Duodenal mucosa (tissue), 2 donors: ENCODE measurements at regions not wholly inside any gene's neighbourhood (a gene's known extent, or its start where the extent isn't known, plus 50 kb on each side); places are given as distances from the start of the nearest gene placed in this dataset.

ENCODE experiments used
- H3K27ac ChIP-seq: one replicate; pipeline ENCODE4 v1.7.0; 2013; ENCODE audit warnings: low read depth, low read length
- H3K27me3 ChIP-seq, 2 donors: one replicate each; pipeline ENCODE4 v1.7.0; 2013; ENCODE audit warnings: low read length in 2 of 2, control low read depth in 1 of 2; ENCODE audit not compliant: insufficient read depth in 2 of 2, control insufficient read depth in 1 of 2
- H3K36me3 ChIP-seq, 2 donors: one replicate each; pipeline ENCODE4 v1.7.0; 2013; ENCODE audit warnings: low read length in 2 of 2, control low read depth in 1 of 2; ENCODE audit not compliant: insufficient read depth in 2 of 2, control insufficient read depth in 1 of 2
- H3K4me1 ChIP-seq, 2 donors: one replicate each; pipeline ENCODE4 v1.7.0; 2013; ENCODE audit warnings: low read length in 2 of 2, control low read depth in 1 of 2; ENCODE audit not compliant: insufficient read depth in 2 of 2, control insufficient read depth in 1 of 2
- H3K4me3 ChIP-seq, 2 donors: one replicate each; pipeline ENCODE4 v1.7.0; 2013; ENCODE audit warnings: low read length in 2 of 2, low read depth in 1 of 2
- H3K9ac ChIP-seq, 2 donors: one replicate each; pipeline ENCODE4 v1.7.0; 2013; ENCODE audit warnings: low read length in 2 of 2, low read depth in 1 of 2
- H3K9me3 ChIP-seq, 2 donors: one replicate each; pipeline ENCODE4 v1.7.0; 2013; ENCODE audit warnings: low read length in 2 of 2, control low read depth in 1 of 2; ENCODE audit not compliant: control insufficient read depth in 1 of 2

- Histone ChIP-seq H3K4me1 (no peaks in the 10 kb centered on the region), H3K27ac (no peak overlapping the region), H3K9me3 (no peaks in the 10 kb centered on the region), H3K9ac (no peak overlapping the region), H3K4me3 (no peak overlapping the region), H3K27me3 (no peaks in the 10 kb centered on the region), H3K36me3 (no peaks in the 10 kb centered on the region)
Observed at GRCh38 chr16:87132361-87133014, 184.7 kb downstream of the C16orf95 start.

- no peaks in the 10 kb centered on the region for H3K27me3 ChIP-seq
- H3K36me3 ChIP-seq, result no peaks in the 10 kb centered on the region
- no peak overlapping the region for H3K27ac ChIP-seq
- no peak overlapping the region for H3K9ac ChIP-seq
- no peaks in the 10 kb centered on the region for H3K9me3 ChIP-seq
- H3K4me1 ChIP-seq, result no peaks in the 10 kb centered on the region
- H3K4me3 ChIP-seq, result no peak overlapping the region
Observed at GRCh38 chr16:87133112-87133850, 183.9 kb downstream of the C16orf95 start.

DNA sequence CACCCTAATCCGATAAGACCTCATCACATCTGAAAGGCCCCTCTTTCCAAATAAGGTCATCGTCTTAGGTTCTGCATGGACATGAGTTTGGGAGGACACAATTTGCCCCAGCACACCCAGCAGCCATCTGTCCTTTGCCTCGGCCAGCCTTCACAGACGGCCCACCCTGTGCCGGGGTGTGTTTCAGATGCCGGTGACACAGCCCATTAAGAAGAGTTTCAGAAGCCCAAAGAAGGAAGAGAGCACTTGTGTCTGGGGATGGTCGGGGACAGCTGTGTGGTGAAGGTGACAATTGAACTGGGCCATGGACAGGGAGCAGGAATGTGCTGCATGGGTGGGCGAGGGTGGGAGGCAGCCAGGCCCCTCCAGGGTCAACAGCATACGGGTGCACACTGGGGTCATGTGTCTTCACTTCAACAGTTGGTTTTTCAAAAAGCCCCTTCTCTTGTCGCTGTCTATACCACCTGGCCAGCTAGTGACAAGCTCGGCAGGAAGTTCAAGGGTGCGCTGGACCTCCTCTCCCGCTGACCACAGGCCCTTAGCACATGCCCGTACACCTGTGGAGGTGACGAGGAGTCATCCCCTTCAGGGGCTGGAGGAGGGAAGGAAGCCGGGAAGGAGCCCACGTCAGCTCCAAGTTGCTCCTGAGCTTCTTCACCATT lies 183.1 kb downstream of the C16orf95 start:
- Histone ChIP-seq H3K27me3 (no peaks in the 10 kb centered on the region), H3K9me3 (no peaks in the 10 kb centered on the region), H3K9ac (no peak overlapping the region), H3K4me1 (no peaks in the 10 kb centered on the region), H3K36me3 (no peaks in the 10 kb centered on the region), H3K4me3 (no peak overlapping the region), H3K27ac (no peak overlapping the region)

GRCh38 chr16:87134628-87134995 lies 182.6 kb downstream of the C16orf95 start:
- Histone ChIP-seq H3K9ac (no peak overlapping the region), H3K27ac (no peak overlapping the region), H3K4me3 (no peak overlapping the region), H3K27me3 (no peaks in the 10 kb centered on the region), H3K4me1 (no peaks in the 10 kb centered on the region), H3K9me3 (no peaks in the 10 kb centered on the region), H3K36me3 (no peaks in the 10 kb centered on the region)

DNA sequence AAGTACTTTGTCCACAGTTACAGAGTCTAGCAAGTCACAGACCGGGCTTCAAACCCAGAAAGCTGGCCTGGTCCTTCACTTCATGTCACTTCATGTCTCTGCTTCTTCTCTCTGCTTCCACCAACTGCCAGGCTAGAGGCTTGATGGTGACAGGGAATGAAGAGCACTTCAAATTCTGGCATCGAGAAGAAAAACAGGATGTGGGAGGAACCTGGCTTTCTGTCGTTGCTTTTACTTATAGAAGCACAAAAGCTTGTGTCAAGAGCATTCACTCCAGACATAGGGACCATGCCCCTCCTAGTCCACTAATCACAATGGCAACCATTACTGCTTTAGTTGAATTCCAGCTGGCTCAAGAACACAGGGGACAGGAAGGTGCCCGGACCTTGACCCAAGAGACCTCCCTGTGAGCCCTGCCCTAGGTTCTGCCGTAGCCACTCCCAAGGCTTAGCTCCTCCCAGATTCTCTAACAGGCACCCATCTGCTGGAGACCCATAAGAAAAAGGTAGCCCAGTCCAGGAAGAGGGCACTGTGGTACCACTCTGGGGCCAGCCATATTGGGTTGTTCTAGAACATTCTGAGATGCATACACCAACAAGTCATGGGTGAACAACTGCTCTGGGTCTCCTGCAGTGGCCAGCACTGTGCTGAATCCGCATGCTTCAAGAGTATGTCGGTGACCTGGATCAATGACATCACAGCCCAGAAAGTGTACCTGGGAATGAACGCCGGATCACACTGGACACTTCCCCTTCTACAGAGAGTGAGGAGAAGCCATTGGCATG lies 181.8 kb downstream of the C16orf95 start:
- no peaks in the 10 kb centered on the region for H3K4me1 ChIP-seq
- no peak overlapping the region for H3K4me3 ChIP-seq
- no peaks in the 10 kb centered on the region for H3K27me3 ChIP-seq
- no peak overlapping the region for H3K27ac ChIP-seq
- no peaks in the 10 kb centered on the region for H3K9me3 ChIP-seq
- H3K36me3 ChIP-seq, result no peaks in the 10 kb centered on the region
- no peak overlapping the region for H3K9ac ChIP-seq

- H3K9me3 ChIP-seq, result no peaks in the 10 kb centered on the region
- no peak overlapping the region for H3K4me3 ChIP-seq
- H3K36me3 ChIP-seq, result no peaks in the 10 kb centered on the region
- no peaks in the 10 kb centered on the region for H3K4me1 ChIP-seq
- no peak overlapping the region for H3K9ac ChIP-seq
- no peak overlapping the region for H3K27ac ChIP-seq
- H3K27me3 ChIP-seq, result no peaks in the 10 kb centered on the region
Observed at GRCh38 chr16:87138316-87138715, 178.9 kb downstream of the C16orf95 start.

- Histone ChIP-seq H3K27me3 (no peaks in the 10 kb centered on the region), H3K27ac (no peak overlapping the region), H3K4me3 (no peak overlapping the region), H3K4me1 (no peaks in the 10 kb centered on the region), H3K36me3 (no peaks in the 10 kb centered on the region), H3K9me3 (no peaks in the 10 kb centered on the region), H3K9ac (no peak overlapping the region)
Observed at GRCh38 chr16:87138738-87139267, 178.4 kb downstream of the C16orf95 start.

GRCh38 chr16:87140211-87141200 lies 176.7 kb downstream of the C16orf95 start:
- Histone ChIP-seq H3K4me1 (no peaks in the 10 kb centered on the region), H3K9ac (no peak overlapping the region), H3K27ac (no peak overlapping the region), H3K27me3 (no peaks in the 10 kb centered on the region), H3K4me3 (no peak overlapping the region), H3K36me3 (no peaks in the 10 kb centered on the region), H3K9me3 (no peaks in the 10 kb centered on the region)

DNA sequence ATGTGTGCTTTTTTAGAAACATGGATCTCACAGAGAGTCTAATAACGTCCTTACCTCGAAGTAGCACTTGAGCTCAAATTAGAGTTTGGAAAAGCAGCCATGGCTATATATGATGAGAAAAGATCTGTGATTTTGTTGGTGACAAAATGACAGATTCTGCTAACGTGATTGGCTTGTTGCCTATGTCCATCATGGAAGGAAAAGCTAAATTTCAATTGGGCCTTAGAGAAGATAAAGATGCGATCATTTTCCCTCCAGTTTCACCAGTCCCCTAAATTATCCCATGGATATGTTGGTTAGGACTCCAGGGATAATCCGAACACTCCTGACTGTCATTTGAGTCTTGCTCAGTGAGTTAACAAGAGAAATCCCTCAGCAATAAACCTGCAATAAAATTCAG lies 175.8 kb downstream of the C16orf95 start:
- H3K4me1 ChIP-seq, result no peaks in the 10 kb centered on the region
- H3K9ac ChIP-seq, result no peak overlapping the region
- no peak overlapping the region for H3K27ac ChIP-seq
- H3K9me3 ChIP-seq, result no peaks in the 10 kb centered on the region
- no peaks in the 10 kb centered on the region for H3K36me3 ChIP-seq
- no peak overlapping the region for H3K4me3 ChIP-seq
- no peaks in the 10 kb centered on the region for H3K27me3 ChIP-seq
